Left colon (tissue), 2 donors: ENCODE measurements at regions not wholly inside any gene's neighbourhood (a gene's known extent, or its start where the extent isn't known, plus 50 kb on each side); places are given as distances from the start of the nearest gene placed in this dataset.

Experiments used
- ATAC-seq: fragments of 200-7000 bp; cut with Tn5 transposase; one replicate; pipeline ENCODE4 v1.9.1; 2020; ENCODE audit warnings: mild to moderate bottlenecking, moderate library complexity
- DNase-seq, 2 donors: peaks; one replicate each; pipeline ENCODE4 v3.0.0-alpha.2; 2020
- intact Hi-C, 2 donors: fragments of 100-400 bp; cut with DNase I in 1 of 2; cut with micrococcal nuclease in 1 of 2; formaldehyde crosslinking; loops; one replicate each; pipeline versions ENCODE4 v1.11.2 to v1.14.0; 2022; cut with DNase I, micrococcal nuclease
- donor health status: DM: no; HTN: no; CAD: no.
- donor health status: DM: yes; HTN: yes; CAD: no.

DNA sequence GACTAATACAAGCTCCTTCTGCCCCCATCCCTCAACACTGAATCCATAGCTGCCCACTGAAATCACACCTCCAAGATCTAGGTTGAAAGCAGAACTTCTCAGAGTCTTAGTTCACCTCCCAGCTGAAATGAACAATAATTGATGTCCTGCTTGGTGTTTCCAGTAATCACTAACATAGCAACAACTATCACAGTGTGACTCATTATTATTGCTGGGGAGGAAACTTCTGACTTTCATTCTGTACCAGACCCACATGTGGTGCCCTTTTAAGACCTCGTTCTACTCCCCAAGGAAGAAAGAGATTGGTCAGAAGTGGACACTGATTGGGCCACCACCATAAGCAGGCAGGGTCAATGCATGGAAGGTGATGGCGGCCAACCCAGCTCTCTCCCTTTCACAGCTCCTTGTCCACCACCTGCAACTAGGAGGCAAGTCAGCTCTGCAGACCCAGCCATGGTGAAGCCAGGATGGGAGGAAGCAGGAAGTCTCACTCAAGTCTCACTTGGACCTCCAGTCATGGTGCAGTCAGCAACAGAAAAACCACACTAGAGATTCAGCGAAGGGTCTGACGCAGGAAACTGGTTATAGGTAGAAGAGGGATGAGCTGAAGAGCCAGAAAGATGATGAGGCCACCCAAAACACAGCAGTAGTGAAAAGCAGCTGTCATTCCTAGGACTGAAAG lies 720.2 kb downstream of the PTPRU start:
- DNase-seq (no peak), ATAC-seq (no peak)
- intact Hi-C loops: no loop called here

GRCh38 chr1:29954591-29954990 lies 718.3 kb downstream of the PTPRU start:
- DNase-seq (no peak), ATAC-seq (no peak)
- intact Hi-C loops: no loop called here

DNA sequence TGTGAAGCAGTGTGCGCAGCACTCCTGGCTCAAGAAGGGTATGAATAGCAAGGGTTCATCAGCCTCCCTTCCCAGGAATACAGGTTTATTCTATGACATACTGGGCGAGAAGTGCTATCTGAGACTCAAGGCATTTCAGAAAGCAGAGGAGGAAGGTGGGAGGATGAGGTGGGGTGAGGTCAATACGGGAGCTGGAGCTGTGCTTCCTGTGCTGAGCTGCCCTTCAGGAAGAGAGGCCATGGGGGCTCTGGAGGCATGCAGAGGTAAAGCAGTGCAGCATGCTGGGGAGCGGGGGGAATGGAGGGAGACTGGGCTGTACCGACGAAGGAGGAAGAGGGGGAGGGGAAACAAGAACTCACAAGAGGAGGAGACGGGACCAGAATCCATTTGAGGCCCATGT lies 717.6 kb downstream of the PTPRU start:
- no peak for DNase-seq
- intact Hi-C loops: no loop called here

GRCh38 chr1:29949676-29950075 lies 713.4 kb downstream of the PTPRU start:
- no peak for ATAC-seq
- no peak for DNase-seq
- intact Hi-C loops: no loop called here

More for the DNA sequence above, 717.6 kb downstream of the PTPRU start:
- ATAC-seq: no peak

- no peak for DNase-seq
- ATAC-seq: no peak
- intact Hi-C loops: no loop called here
Measured at GRCh38 chr1:29948581-29948980, 712.3 kb downstream of the PTPRU start.

DNA sequence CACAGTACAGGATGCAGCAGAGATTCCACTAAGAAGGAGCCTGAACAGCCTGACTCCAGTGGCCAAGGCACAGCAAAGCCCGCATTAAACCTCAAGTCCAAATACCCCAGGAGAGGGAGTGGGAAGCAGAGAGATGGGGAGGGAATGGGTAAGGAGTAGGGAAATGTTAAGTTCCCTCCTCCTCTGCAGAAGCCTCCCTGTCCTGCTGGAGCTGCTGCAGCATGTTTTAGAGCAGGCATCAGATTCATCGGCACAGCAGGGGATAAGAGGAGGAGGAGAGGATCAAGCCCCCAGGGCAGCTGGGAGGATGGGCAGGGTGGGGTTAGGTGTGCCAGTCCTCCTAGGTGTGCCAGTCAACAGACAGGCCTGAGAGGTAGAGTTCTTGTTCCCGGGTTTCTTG lies 709.7 kb downstream of the PTPRU start:
- intact Hi-C loops: no loop called here
- DNase-seq (no peak), ATAC-seq (no peak)

DNA sequence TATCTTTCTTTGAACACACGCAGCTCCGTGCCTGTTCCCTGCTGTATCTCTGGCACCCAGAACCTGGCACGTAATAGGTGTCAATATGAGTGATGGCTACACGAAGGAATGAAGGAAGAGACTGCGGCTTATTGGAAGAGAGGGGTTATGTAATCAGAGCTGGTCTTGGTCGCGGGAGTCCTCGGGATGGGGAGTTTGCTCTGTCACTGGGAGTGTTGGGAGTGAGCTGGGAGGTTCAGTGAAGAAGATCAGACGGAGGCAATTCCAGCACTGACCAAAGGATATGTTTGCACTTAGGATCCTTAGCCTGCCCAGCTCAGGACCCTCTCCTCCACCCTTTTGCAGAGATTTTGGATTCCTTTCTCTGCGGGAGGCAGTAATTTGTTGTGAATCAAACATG lies 709.1 kb downstream of the PTPRU start:
- intact Hi-C loops: no loop called here
- DNase-seq (no peak), ATAC-seq (no peak)

DNA sequence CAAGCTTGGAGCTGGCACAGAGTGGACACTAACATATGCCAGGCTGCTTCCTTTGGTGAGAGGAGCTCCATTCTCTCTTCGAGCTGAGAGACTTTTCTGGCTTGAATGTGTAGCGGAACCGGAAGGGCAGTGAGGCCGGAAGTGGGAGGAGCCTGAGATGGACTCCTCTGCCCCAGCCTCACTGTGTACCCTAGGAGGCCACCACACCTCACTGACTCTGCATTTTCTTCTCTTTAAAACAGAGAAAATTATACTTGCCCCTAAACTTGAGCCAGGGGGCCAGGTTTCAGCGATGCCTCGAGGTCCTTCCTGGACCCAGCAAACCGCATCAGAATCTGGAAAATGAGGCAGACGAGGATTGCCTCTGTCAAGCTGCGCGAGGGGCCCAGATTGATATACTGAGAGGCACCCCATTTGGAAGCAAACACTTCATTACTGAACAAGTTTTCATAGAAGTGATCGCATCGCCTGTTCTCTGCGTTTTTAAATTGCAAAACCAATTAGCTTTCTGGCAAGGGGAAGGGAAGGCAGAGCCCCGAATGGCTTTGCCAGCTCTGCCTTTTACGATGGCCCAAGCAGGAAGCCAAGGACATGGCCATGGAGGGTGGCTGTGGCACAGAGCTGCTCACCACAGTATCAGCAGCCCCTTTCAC lies 708.1 kb downstream of the PTPRU start:
- intact Hi-C loops: no loop called here
- ATAC-seq (no peak), DNase-seq (no peak)

DNA sequence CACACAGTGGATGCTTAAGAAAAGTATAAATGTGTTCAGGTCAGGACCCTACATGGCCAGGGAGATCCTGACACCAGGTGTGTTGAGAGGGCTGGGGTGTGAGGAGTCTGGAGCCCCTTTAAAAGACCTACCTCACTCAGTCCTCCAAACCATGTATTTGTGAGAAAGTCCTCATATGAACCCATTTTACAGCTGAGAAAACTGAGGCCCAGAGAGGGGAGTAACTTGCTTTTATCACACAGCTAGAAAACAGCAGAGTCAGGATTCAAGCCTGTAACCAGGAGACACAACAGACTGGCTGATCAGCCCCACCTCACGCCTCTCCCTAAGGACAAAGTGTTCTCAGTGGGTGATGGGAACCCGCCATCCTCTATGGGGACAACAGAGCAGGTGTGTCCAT lies 706.7 kb downstream of the PTPRU start:
- intact Hi-C loops: no loop called here
- ATAC-seq (no peak), DNase-seq (no peak)

GRCh38 chr1:29939079-29939478 lies 702.8 kb downstream of the PTPRU start:
- DNase-seq (no peak), ATAC-seq (no peak)
- intact Hi-C loops: no loop called here

DNA sequence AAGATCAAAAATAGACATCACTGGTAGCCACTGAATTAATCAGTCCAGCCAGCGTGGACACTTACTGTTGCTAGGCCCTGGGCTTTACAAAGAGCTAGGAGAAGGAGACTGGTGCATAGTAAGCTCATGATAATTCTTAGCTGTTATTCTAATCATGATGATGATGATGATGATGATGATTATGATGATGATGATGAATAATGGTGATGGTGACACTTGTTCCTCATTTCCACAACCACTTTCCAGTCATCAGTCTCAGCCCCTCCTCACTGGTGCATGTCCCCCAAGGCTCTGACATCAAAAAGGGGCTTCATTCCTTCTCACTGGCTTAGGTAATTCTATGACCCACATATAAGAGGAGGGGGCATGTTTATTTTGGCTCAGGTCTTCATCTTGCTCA lies 701.0 kb downstream of the PTPRU start:
- no peak for ATAC-seq
- intact Hi-C loops: no loop called here
- DNase-seq: no peak

- intact Hi-C loops: no loop called here
- ATAC-seq (no peak), DNase-seq (no peak)
Measured at GRCh38 chr1:29936031-29936544, 699.8 kb downstream of the PTPRU start.

GRCh38 chr1:29934255-29934772 lies 698.0 kb downstream of the PTPRU start:
- ATAC-seq (no peak), DNase-seq (no peak)
- intact Hi-C loops: no loop called here

- no peak for ATAC-seq
- DNase-seq: no peak
- intact Hi-C loops: no loop called here
Measured at GRCh38 chr1:29933067-29933466, 696.7 kb downstream of the PTPRU start.

DNA sequence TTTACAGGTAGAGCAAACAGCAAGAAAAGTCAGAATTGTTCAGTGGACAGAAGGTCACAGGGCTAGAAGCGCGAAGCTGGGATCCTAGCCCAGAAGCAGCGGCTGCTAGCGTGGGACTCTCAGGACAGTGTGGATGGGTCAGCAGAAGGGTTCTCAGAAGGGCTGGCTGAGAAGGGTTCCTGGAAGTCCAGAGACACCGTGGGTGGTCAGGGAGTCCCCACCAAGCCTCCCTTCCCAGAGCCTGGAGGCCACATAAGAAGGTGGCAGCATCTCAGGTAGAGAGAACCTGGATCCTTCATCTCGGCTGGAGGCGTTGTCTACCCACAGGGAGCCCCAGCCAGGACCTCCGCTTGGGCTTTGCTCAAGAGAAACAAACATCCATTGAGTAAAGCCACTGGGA lies 696.3 kb downstream of the PTPRU start:
- ATAC-seq: no peak
- intact Hi-C loops: no loop called here
- DNase-seq: no peak

DNA sequence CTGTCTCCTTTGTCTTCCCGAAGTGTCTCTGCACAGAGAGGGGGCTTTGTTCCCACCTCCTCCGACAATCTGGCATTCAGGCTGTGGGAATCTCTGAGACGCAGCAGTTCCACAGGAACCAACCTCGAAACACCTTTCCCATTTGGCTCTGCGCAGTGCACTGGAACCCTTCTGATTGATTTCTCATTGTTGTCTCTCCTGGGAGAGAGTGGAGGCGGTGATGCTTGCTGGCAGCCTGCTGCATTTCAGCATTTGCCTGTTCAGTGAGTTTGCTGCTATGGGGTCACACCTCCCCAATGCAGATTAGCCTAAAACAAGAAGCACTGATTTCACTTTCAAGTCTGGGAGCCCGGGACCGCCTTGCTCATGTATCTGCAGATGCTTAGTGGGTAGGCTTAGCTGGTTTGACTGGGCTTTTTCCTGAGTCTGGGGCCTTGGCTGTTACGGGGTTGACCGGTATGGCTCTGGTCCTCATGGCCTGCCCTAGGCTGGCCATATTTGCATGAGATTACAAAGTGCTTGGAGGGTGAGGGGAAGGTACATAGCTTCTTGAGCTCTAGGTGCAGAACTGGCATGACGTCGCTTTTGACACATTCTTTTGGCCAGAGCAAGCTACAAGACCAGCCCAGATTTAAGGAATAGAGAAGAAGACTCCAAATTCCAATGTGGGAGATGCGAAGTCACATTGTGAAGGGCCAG lies 695.3 kb downstream of the PTPRU start:
- ATAC-seq: no peak
- intact Hi-C loops: no loop called here

GRCh38 chr1:29925058-29925457 lies 688.7 kb downstream of the PTPRU start:
- ATAC-seq: no peak

More for the DNA sequence above, 695.3 kb downstream of the PTPRU start:
- no peak for DNase-seq

GRCh38 chr1:29924017-29924431 lies 687.7 kb downstream of the PTPRU start:
- intact Hi-C loops: no loop called here
- DNase-seq (no peak), ATAC-seq (no peak)

More at GRCh38 chr1:29925058-29925457, 688.7 kb downstream of the PTPRU start:
- intact Hi-C loops: no loop called here
- no peak for DNase-seq

- DNase-seq (no peak), ATAC-seq (no peak)
- intact Hi-C loops: no loop called here
Measured at GRCh38 chr1:29921741-29922140, 685.4 kb downstream of the PTPRU start.

DNA sequence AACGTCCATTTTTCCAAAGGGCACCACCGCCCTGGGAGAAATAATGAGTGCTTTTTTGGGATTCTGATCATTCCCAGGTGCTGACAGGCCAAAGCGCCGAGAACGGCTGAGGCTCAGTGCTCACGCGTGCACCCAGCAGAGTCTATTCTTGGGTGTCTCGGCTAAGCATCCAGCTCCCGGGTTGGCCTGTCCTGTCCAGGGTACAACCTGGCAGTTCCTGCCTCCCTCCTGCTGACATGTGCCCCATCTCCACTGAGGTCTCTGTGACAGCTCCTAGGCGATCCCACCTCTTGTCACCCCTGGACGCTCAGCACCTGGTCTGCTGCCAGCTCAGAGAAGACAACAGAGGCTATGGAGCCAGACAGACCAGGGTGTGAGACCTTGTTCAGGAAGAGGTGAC lies 684.5 kb downstream of the PTPRU start:
- ATAC-seq (no peak), DNase-seq (no peak)
- intact Hi-C loops: no loop called here
